NT2/D1 (cell line): ENCODE measurements at regions not wholly inside any gene's neighbourhood (a gene's known extent, or its start where the extent isn't known, plus 50 kb on each side); places are given as distances from the start of the nearest gene placed in this dataset.

Source experiments
- DNase-seq: peaks from one replicate; pipeline ENCODE4 v3.0.0-alpha.2; 2011; ENCODE audit warnings: low read depth, low spot score
- H3K27me3 ChIP-seq: 2 replicates; pipeline ENCODE4 v1.6.0; 2011; ENCODE audit warnings: mild to moderate bottlenecking; ENCODE audit not compliant: insufficient read length, insufficient read depth
- H3K36me3 ChIP-seq: 2 replicates; pipeline ENCODE4 v1.6.1; 2011; ENCODE audit warnings: mild to moderate bottlenecking, low read length, mixed read lengths; ENCODE audit not compliant: insufficient read depth, insufficient read length
- H3K4me1 ChIP-seq: 2 replicates; pipeline ENCODE4 v1.5.1; 2011; ENCODE audit not compliant: insufficient read depth, insufficient read length
- H3K4me3 ChIP-seq: 2 replicates; pipeline ENCODE4 v1.5.1; 2011; ENCODE audit warnings: low read depth; ENCODE audit not compliant: insufficient read length
- H3K9ac ChIP-seq: 2 replicates; pipeline ENCODE4 v1.6.0; 2011; ENCODE audit warnings: low read depth; ENCODE audit not compliant: insufficient read length
- H3K9me3 ChIP-seq: 2 replicates; pipeline ENCODE4 v1.5.1; 2011; ENCODE audit warnings: mild to moderate bottlenecking, low read length; ENCODE audit not compliant: insufficient read depth
- SUZ12 ChIP-seq: IDR thresholded peaks from 2 replicates; pipeline ENCODE4 v1.6.1; 2011; ENCODE audit not compliant: insufficient read length, insufficient read depth; ENCODE audit errors: extremely low read depth
- YY1 ChIP-seq: IDR thresholded peaks from 2 replicates; pipeline ENCODE4 v1.6.1; 2011; ENCODE audit not compliant: insufficient read length, insufficient read depth
- ZNF274 ChIP-seq: IDR thresholded peaks from 2 replicates; pipeline ENCODE4 v1.6.1; 2011; ENCODE audit warnings: mild to moderate bottlenecking, low read depth, low read length

- TF ChIP-seq YY1 = no peak
- no peak for TF ChIP-seq SUZ12
- TF ChIP-seq ZNF274 = no peak
- no peak for DNase-seq
- Histone ChIP-seq H3K36me3 (no peaks in the 10 kb centered on the region), H3K4me3 (no peak overlapping the region), H3K27me3 (no peaks in the 10 kb centered on the region), H3K4me1 (no peaks in the 10 kb centered on the region), H3K9ac (no peak overlapping the region), H3K9me3 (no peaks in the 10 kb centered on the region)
These were observed 434.4 kb upstream of the MGMT start for GRCh38 chr10:129032372-129033313.

- no peak for DNase-seq
- H3K36me3 ChIP-seq = no peaks in the 10 kb centered on the region
- no peak overlapping the region for H3K9ac ChIP-seq
- H3K4me1 ChIP-seq = no peaks in the 10 kb centered on the region
- TF ChIP-seq YY1 (no peak), SUZ12 (no peak), ZNF274 (no peak)
- H3K9me3 ChIP-seq = no peaks in the 10 kb centered on the region
- H3K27me3 ChIP-seq = no peaks in the 10 kb centered on the region
- no peak overlapping the region for H3K4me3 ChIP-seq
These were observed 433.7 kb upstream of the MGMT start for GRCh38 chr10:129033340-129033739.

- H3K4me3 ChIP-seq = no peak overlapping the region
- TF ChIP-seq SUZ12 (no peak), ZNF274 (no peak)
- H3K27me3 ChIP-seq = no peaks in the 10 kb centered on the region
- no peaks in the 10 kb centered on the region for H3K36me3 ChIP-seq
- no peak for DNase-seq
- no peaks in the 10 kb centered on the region for H3K4me1 ChIP-seq
- no peaks in the 10 kb centered on the region for H3K9me3 ChIP-seq
- H3K9ac ChIP-seq = no peak overlapping the region
These were observed 433.2 kb upstream of the MGMT start for GRCh38 chr10:129033790-129034272.

GRCh38 chr10:129035052-129035827 lies 431.8 kb upstream of the MGMT start:
- H3K4me1 ChIP-seq = no peaks in the 10 kb centered on the region
- TF ChIP-seq YY1 (no peak), ZNF274 (no peak)
- H3K4me3 ChIP-seq = no peak overlapping the region
- no peak overlapping the region for H3K9ac ChIP-seq
- no peak for DNase-seq
- no peaks in the 10 kb centered on the region for H3K36me3 ChIP-seq
- H3K27me3 ChIP-seq = no peaks in the 10 kb centered on the region
- H3K9me3 ChIP-seq = no peaks in the 10 kb centered on the region

- no peaks in the 10 kb centered on the region for H3K36me3 ChIP-seq
- no peaks in the 10 kb centered on the region for H3K27me3 ChIP-seq
- H3K4me3 ChIP-seq = no peak overlapping the region
- TF ChIP-seq YY1 (no peak), ZNF274 (no peak), SUZ12 (no peak)
- DNase-seq = no peak
- H3K9ac ChIP-seq = no peak overlapping the region
- H3K4me1 ChIP-seq = no peaks in the 10 kb centered on the region
- H3K9me3 ChIP-seq = no peaks in the 10 kb centered on the region; the same call in 1 of the 2 replicates
These were observed 428.5 kb upstream of the MGMT start for GRCh38 chr10:129038522-129038921.

GRCh38 chr10:129039406-129040370 lies 427.4 kb upstream of the MGMT start:
- Histone ChIP-seq H3K4me1 (no peaks in the 10 kb centered on the region), H3K9ac (no peak overlapping the region), H3K27me3 (no peaks in the 10 kb centered on the region), H3K9me3 (no peaks in the 10 kb centered on the region; the same call in 1 of the 2 replicates), H3K4me3 (no peak overlapping the region), H3K36me3 (no peaks in the 10 kb centered on the region)
- no peak for DNase-seq
- TF ChIP-seq SUZ12 (no peak), ZNF274 (no peak), YY1 (no peak)
